Left colon (tissue), 2 donors: ENCODE measurements at regions not wholly inside any gene's neighbourhood (a gene's known extent, or its start where the extent isn't known, plus 50 kb on each side); places are given as distances from the start of the nearest gene placed in this dataset.

ENCODE experiments used
- ATAC-seq: fragments of 200-7000 bp; cut with Tn5 transposase; one replicate; pipeline ENCODE4 v1.9.1; 2020; ENCODE audit warnings: mild to moderate bottlenecking, moderate library complexity
- DNase-seq, 2 donors: peaks; one replicate each; pipeline ENCODE4 v3.0.0-alpha.2; 2020
- intact Hi-C, 2 donors: fragments of 100-400 bp; cut with DNase I in 1 of 2; cut with micrococcal nuclease in 1 of 2; formaldehyde crosslinking; loops; one replicate each; pipeline versions ENCODE4 v1.11.2 to v1.14.0; 2022; cut with DNase I, micrococcal nuclease
- donor health status: DM: no; HTN: no; CAD: no.
- donor health status: DM: yes; HTN: yes; CAD: no.

DNA sequence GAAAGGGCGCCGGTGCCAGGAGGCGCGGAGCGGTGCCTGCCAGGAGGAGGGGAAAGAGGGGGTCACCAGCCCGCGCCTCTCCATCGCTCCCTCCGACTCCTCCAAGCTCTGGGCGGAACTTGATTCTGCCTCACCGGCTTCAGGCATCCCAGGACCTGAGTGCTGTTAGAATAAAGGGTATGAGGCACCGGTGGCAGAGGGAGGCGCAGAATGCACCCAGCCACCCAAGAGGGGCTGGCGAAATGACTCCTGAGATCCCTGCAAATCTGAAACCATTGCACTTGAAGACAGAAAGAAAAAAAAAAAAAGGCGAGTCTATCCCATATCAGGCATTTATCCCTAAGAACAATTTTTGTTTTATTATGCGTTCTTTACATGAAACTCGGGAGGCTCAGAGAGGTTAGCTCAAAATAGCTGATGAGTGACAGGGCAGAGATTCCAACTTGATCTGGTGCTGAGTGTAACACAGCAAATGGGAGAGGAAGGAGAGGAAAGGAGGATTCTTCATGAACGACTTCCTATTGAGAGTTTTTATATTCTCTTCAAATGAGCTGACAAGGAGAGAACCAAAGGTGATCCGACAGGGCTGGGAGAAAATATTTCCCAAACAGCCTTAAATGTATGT lies 157.0 kb upstream of the FRMD4B start:
- DNase-seq (no peak), ATAC-seq (no peak)
- intact Hi-C loops, result no loop called here

DNA sequence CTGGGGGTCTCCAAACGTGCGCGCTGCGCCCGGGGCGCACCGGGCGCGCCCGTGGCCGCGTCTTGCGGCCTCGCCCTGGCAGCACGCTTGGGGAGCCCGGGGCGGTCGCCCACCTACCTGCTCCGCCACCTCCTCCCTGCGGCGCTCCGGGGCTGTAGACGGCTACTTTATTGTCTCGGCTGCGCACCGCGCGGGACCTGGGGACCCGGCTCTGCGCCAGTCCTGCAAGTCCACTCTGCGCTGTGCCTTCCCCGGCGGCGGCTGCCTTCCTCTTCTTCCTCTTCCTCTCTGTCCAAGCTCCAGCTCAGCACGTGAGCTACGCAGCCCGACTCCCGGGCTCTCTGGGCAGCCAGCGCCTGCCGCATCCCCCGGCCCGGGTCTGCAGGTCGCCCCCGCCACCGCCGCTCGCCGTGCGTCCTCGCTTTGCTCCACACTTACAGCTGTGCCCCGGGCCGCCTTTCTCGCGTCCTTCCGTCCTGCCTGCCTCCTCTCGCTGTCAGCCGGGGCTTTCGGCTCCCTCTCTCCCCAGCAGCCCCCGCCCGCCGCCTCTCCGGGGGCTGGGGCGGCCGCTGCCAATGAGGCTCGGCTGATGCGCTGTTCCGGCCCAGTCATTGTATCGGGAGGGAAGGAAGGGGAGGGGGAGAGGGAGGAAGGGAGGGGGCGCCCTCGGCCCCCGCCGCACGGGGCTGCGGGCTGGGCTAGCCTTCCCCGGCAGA lies 156.4 kb upstream of the FRMD4B start:
- intact Hi-C loops, result no loop called here
- no peak for DNase-seq
- ATAC-seq, result no peak

- no peak for DNase-seq
- ATAC-seq, result no peak
Observed at GRCh38 chr3:69541711-69542088, 155.8 kb upstream of the FRMD4B start.

DNA sequence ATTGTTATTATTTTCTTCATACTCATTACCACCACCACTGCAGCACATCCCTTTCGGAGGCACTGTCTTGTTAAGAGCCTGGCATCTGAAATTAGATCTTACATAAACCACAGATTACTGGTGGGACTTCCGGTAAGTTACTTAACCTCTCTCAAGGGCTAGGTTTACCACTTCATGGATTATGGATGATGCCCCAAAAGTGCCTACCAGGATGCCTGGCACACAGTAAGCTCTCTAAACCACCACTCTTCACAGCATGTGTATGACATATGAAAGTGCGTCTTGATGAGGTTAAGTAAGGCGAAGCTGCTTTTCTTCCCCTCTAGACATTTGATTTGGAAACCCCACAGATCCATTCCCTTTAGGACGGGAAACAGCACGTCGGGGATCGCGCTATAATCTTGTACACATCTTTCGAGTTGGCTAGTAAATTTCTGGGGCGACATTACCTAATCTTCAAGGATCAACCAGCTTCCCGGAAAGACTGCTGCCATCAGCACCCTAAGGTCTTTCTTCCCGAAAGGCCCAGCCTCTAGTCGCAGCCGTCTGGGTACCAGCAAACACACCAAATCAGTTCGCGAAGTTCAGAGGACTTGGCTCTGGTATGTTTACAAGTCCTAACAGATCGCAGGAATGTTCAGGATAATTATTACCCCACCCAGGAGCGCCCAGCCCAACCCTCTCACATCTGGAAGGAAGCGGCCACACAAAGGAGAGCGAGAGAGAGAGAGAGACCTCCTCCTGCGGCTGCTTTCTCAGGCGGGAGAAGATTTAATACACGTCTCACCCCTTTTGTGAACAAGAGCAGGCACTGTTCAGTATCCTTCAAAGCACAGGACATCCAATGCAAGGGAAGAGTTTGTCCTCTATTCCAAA lies 155.1 kb upstream of the FRMD4B start:
- intact Hi-C loops, result no loop called here
- DNase-seq (no peak), ATAC-seq (no peak)

More at GRCh38 chr3:69541711-69542088, 155.8 kb upstream of the FRMD4B start:
- intact Hi-C loops, result no loop called here

GRCh38 chr3:69539134-69539533 lies 153.2 kb upstream of the FRMD4B start:
- intact Hi-C loops, result no loop called here
- ATAC-seq (no peak), DNase-seq (no peak)

GRCh38 chr3:69538281-69538680 lies 152.4 kb upstream of the FRMD4B start:
- no peak for DNase-seq
- no peak for ATAC-seq
- intact Hi-C loops, result no loop called here

DNA sequence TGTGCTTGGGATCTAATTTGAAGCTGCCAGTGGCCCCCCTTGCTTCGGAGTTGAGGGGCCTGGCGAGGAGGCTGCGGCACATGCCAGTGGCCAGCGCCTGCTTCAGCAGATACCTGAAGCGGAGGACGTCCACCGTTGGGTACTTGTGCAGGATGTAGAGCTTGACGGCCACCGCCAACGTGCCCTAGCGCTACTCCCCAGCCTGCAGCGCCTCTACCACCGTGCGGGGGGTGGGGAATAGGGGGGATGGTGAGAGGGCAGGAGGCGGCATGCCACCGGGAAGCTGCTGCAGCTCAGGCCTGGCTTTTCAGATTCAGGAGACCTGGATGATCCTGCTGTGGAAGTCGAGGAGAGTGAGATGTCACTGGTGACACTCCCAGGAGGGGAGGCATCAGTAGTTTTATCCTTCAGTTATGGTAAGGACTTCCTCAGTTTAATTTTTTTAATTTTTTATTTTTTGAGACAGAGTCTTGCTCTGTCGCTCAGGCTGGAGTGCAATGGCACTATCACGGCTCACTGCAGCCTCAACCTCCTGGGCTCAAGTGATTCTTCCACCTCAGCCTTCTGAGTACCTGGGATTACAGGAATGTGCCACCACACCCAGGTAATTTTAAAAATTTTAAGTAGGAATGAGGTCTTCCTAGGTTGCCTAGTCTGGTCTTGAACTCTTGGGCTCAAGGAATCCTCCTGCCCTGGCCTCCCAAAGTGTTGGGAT lies 150.6 kb upstream of the FRMD4B start:
- intact Hi-C loops, result no loop called here
- DNase-seq (no peak), ATAC-seq (no peak)

GRCh38 chr3:69535613-69536012 lies 149.7 kb upstream of the FRMD4B start:
- ATAC-seq (no peak), DNase-seq (no peak)
- intact Hi-C loops, result no loop called here

DNA sequence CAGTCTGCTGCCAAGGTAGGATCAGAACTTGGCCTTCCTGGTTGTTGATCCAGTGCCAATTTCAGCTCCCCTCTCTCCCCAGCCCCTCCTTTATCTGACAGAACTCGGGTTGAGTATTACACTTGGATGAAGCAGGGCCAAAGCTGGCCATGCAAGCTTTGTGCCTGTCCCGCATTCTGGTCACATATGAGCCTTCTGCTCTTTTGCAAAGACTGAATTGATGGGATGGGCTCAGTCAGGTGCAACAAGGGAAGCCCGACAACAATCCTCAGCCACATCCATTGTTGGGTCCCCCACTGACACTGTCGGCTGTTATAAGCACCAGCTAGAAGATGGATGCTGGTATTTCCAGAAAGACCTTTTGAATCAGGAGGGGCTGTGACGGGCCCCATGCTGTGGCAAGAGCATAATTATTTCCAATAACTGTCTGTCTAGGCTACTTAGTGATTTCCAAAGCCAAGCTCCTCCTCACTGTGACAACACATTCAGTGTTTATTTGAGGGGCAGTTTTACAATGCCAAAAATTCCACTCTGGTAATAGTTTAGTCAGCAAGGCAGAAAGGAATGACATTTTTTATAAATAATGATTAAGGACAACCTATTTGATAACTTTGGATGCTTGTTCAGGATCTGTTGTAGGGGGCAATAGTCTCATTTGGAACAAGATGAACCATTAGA lies 146.8 kb upstream of the FRMD4B start:
- intact Hi-C loops, result no loop called here
- ATAC-seq, result no peak

DNA sequence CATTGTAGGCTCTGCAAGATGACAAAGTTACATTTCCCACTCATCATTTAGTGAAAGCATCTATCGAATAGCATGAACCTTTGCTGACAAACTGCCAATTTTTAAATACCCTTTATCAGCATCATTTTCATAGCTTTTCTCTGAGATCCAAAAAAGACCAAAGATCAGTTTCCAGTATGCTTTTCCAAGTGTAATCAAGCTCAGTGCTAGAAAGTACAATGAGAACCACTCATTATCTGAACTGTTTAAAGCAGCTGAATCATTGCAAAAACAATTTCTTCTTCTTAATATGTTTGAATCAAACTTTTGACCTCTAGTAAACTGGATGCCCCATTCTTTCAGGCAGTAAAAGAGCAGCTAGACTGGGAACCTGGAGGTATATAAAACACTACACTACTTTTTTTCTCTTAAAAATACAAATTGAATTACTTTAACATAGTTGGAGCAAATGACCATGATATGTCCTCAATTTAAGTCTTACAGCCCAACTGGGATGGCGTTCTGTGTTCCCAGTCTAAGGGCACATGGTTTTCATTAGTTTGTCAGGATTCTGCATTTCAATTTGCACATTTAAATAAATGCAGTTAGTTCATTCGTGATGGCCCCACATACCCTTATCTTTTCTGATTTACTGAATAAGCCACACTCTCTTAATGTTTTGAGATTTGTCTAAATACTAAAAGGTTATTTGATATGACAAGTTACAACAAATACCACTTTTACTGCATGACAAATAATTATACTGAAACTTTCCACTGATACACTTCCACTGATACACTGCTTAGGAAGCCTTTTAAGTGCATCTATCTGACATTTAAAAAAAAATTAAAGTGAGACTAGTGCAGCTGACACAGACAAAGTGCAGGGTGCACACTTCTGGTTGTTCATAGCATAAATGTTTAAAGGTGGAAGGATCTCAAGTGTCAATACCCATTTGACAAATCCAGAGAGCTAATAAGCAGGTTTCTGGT lies 146.0 kb upstream of the FRMD4B start:
- intact Hi-C loops, result no loop called here

More for the DNA sequence above, 146.8 kb upstream of the FRMD4B start:
- DNase-seq, result no peak

DNA sequence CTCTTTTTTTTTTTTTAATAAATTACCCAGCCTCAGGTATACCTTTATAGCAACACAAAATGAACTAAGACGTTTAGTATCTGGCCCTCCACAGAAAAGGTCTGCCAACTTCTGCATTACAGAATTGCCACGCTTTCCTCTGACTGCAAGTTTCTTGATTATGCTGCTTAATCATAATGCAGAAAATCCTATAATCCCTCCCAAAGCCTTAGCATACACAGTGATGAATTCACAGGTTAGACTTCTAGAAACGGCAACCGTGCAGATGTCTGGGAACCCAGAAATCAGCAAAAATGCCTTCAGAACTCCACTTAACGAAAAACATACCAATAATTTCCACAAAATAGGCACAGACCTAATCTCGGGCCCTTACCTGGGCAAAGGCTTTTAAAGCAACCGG lies 144.7 kb upstream of the FRMD4B start:
- intact Hi-C loops, result no loop called here
- DNase-seq (no peak), ATAC-seq (no peak)

More for the DNA sequence above, 146.0 kb upstream of the FRMD4B start:
- no peak for ATAC-seq
- no peak for DNase-seq

GRCh38 chr3:69527498-69527897 lies 141.6 kb upstream of the FRMD4B start:
- no peak for DNase-seq
- intact Hi-C loops, result no loop called here
- no peak for ATAC-seq

DNA sequence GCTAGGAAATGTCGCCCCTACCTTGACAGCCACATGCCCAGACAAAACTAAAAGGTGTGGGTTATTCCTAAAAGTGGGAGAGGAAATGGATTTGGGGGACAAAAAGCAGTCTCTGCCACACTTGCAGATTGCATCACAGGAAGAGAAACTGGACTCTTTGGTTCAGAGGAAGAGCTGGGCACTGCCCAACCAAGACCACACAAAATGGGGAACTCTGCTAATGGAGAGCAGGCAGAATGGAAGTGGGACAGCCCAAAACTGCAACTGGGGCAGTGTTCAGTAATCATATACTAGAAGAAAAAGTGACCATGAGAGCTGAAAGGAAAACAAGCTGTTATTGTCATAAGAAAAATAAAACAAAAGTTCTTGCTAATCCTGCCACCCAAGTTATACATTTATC lies 138.9 kb upstream of the FRMD4B start:
- intact Hi-C loops, result no loop called here

GRCh38 chr3:69521286-69521685 lies 135.4 kb upstream of the FRMD4B start:
- intact Hi-C loops, result no loop called here
- DNase-seq (no peak), ATAC-seq (no peak)

More for the DNA sequence above, 138.9 kb upstream of the FRMD4B start:
- no peak for ATAC-seq
- no peak for DNase-seq

GRCh38 chr3:69511361-69511760 lies 125.5 kb upstream of the FRMD4B start:
- ATAC-seq (no peak), DNase-seq (no peak)

DNA sequence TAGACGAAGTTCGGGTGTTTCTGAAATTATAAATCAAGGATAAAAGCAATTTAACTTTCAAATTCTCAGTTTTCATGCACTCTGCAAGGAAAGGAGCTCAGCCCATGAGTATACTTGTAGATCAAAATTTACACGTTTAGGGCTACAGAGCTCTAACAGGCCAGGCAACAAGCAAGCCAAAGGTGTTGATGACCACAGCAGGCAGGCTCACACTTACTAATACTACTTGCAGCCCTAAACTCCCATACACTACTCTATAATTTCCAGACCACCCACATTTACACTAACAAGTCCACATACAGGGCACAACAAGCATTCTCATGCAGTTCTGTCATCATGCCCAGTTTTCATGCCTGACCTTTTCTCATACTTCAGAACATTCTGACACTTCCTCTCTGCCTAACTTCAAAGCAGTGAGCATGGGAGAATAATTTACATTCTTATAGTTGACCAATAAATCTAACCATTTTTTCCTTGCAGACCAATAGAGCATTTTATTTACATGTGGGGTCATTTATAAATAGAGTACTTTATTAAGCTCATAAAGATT lies 124.7 kb upstream of the FRMD4B start:
- DNase-seq (no peak), ATAC-seq (no peak)
- intact Hi-C loops, result no loop called here

More at GRCh38 chr3:69511361-69511760, 125.5 kb upstream of the FRMD4B start:
- intact Hi-C loops, result no loop called here

DNA sequence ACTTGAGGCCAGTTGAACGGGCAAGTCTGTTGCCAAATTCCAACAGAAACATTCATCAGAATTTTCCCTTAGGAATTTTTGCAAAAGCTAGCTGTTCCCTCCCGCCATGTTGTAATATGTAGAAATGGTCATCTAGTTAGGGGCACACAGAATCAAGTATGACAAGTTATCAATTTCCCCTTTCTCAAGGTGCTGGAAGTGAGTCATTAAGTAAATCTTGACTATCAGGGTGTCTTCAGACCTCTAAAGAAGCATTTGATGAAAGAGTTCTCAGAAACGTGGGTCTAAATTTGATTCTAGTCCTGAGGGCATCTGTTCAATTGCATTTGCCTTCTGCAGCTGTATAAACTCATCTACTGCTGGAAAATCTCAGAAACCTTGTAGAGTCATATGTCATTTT lies 123.4 kb upstream of the FRMD4B start:
- DNase-seq, result no peak
- no peak for ATAC-seq
- intact Hi-C loops, result no loop called here
